Putamen (tissue), 1 donor: ENCODE measurements at regions not wholly inside any gene's neighbourhood (a gene's known extent, or its start where the extent isn't known, plus 50 kb on each side); places are given as distances from the start of the nearest gene placed in this dataset.
"Not testable (repeated sequence)": the region's sequence is repeated elsewhere in the genome, so short reads cannot be mapped to it uniquely, and the experiment has no call there.

Experiments
- DNase-seq: peaks from one replicate; pipeline ENCODE4 v3.0.0-alpha.2; 2016; ENCODE audit warnings: low spot score

DNA sequence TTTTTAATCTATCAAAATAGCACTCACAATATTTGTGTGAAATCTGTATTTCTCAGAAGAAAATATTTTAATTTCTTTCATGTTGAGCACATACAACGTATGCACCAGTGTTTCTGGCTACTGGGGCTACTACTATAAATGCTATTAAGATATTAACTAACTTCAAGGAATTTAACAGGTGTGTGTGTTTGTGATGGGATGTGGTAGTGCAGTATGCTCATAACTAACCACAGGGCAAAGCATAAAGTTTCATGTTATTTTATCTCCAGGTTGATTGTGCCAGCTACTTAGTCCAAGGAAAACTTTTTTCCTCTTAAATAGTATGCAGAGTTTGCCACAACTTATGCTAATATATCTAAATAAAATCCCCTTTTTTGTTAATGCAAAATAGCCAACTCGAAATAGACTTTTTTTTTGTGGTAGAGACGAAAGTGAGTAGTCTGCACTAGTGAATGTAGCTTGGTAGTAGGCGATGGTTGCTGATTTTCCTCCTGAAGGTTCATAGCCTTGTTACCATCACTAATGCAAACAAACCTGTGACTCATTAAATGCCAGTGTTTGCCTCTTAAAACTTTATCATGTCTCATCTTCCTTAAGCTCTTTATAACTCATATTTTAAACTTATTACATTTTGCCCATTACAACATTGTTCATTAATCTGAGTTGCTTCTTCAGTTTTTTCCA, 565.5 kb upstream of the ANO3 start:
- DNase-seq: no peak

DNA sequence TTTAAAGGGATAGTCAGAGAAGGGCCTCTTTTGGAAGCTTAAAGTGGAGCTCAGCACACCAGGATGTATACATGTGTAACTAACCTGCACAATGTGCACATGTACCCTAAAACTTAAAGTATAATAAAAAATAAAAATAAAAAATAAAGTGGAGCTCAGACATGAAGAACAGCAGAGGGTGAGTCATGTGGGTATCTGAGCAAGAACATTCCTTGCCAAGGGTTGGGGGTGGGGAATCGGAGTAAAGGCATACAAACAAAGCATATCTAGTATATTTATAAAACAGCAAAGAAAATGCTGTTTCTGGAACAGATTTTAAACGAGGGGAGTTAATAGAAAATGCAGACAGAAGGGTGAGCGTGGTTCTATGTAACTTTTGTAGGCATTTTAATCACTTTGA, 562.6 kb upstream of the ANO3 start:
- DNase-seq: no peak

DNA sequence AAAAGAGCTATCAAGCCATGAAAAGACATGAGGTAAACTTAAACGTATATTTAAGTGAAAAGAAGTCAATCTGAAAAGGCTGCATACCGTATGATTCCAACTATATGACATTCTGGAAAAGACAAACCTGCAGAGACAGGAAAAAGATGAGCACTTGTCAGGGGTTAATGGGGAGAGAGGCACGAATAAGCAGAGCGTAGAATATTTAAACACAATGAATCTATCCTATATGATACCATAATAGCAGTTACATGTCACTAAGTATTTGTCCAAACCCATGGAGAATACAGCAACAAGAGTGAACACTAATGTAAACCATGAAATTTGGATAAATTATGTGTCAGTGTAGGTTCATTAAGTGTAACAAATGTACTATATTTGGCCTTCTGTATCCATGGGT, 560.3 kb upstream of the ANO3 start:
- DNase-seq: no peak

DNA sequence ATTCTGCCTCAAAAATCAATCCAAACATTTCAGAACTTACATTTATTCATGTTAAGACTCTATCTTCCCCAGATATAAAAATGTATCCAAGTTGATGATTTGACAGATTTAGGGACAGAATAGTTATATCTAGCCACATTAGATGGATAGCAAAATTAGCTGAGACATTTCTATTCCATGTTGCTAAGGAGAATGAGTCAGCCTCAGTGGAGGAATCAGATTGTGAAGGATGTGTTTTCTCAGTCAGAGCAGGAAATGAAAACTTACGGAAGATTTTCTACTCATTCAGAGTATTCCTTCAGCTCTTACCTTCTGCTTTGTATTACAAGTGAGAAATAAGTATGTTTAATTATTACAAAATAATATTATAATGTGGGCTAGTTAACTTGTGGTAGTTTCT, 556.3 kb upstream of the ANO3 start:
- peak; percentile 36 for DNase-seq

DNA sequence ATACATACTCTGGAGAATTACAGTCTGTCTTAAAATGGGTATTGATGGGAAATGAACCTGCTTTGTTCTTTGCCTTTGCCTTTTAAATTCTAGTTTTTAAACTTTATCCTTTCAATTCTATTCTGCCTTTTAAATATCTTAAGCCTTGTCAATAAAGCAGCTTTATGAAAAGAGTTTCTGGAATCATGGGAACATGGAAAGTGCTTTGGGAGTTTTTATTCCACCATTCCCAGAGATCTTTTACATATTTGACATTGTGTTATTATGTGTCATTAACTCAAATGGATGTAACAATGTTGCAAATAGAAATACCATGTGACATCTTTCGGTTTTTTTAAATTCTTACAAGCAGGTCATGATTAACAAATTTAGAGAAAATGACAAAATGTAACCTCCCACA, 555.7 kb upstream of the ANO3 start:
- DNase-seq: no peak

DNA sequence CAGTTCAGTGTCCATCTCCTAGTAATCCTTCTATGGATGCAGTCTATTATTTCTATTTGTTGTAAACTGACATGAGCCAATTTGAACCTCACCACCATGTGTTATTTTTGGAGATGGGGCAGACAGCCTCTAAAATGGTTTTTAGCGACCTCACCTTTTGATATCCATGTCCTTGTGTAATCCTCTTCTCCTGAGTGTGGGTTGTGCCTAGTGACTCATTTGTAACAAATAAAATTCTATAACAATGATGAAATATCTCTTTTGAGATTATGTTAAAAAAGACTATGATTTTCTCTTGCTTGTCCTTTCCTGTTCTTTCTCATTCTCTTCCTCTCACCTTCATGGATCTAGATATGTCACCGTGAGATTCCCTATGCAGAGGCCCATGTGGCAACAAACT, 554.6 kb upstream of the ANO3 start:
- DNase-seq: no peak

DNA sequence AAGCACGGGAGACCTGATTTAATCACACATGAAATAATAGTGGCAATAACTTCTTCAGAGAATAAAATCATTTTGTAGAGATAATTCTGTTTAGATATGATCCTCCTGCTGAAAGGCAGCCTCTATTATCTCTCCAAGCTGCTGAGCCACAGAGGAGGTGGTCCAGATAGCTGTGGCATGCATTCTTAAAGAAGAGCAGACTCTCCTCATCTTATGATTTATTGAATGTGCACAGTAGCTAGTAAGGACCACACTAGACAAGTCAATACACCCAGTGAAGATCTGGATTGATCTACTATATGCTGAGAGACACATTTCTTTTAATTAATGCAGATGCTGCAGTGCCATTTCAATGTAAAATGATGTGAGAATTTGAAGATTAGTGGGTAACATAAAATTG, 552.9 kb upstream of the ANO3 start:
- no peak for DNase-seq

DNA sequence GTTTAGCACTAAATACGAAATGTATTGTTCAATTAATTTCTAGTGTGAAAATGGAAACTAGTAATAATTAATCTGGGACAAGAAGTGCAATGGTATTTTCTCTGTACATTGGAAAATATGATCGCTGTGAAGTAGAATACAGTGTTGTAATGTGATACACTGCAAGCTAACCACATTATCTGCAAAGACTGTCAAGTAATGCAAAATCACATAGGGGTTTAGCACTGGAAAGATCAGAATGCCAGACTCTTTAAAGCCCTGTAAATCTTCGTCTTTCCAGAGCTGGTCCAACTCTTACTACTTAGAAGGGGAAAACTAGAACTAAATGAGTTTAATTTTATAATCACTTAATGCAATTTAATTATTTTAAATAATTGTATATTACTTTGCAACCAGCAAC, 544.5 kb upstream of the ANO3 start:
- DNase-seq: no peak

DNA sequence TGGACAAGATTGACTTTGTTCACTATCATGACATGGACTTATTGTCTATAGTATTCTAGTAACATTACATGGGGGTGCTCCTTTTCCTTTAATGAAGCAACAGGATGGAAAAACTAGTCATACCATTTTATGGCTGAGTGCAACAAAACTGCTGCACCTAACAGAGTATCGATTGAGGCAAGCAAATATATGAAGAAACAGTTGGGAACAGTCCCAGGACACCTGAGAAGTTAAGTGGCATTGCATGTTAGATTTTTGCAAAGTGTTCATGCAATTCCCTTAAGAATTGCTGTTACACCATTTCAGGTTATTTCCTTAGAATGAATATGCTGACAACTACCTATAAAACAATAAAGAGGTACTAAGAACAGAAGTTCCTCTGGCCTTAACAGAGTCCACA, 541.5 kb upstream of the ANO3 start:
- DNase-seq: no peak

DNA sequence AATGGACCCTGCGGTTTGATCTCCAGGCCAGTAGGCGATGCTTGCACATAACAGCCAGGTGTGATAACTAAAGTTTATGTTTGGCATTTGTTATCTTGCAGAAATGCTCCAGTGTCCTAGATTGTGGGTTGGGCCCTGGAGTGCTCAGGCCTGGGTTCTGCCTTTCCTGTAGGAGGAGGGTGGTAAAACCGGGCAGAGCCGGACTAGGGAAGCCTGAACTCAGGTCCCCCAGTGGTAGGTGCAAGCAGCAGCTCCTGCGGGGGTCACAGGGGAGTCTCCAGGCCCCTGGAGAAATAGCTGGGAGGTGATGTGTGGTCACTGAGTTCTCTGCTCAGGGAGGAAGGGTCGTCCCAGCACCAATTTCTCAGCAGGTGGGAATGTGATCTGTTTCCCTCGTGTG, 538.3 kb upstream of the ANO3 start:
- DNase-seq: no peak

DNA sequence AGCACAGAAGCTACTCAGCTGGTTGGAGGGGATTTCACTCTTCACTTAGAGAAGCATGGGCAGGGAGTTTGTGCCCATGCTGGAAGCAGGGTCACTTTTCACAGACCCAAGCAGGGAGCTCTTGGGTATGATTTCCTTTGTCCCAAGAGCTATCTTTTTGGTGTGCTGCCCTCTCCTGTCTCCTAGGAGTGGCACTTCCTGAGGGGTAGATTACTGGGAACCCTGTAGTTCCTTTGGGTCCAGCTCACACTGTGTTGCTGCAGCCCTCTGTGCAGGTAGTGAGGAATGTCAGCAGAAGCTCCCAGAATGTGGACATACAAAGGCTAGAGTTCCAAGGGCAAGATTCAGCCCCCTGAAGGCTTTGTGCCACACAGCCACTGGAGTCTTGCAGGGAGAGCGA, 537.1 kb upstream of the ANO3 start:
- DNase-seq: no peak

DNA sequence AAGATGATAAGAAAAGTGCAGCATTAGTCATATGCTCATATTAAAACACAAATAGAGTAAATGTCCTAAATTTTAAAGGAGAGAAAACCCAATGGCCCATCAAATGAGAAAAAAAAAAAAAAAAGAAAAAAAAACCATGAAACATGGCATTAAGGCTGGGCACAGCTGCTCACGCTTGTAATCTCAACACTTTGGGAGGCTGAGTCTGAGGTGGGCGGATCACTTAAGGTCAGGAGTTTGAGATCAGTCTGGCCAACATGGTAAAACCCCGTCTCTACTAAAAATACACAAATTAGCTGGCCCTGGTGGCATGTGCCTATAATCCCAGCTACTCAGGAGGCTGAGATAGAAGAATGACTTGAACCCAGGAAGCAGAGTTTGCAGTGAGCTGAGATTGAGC, 515.5 kb upstream of the ANO3 start:
- DNase-seq: no peak

DNA sequence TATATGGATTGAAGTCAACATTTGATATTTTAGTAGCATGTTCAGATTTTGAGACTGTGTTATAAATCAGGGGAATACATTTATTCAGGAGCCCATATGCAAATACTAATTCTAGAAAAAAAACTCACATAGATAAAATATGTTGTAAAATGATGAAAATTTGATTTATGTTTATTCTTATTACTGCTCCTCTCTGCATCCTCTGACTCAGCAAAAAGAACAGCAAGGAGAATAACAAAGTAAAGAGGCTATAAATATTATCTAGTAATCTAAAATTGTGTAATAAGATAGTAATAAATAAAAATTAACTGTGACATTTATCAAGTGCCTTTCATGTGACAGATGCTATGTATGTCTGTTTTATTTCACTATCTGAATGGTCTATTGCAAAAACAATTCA, 507.2 kb upstream of the ANO3 start:
- DNase-seq: no peak

DNA sequence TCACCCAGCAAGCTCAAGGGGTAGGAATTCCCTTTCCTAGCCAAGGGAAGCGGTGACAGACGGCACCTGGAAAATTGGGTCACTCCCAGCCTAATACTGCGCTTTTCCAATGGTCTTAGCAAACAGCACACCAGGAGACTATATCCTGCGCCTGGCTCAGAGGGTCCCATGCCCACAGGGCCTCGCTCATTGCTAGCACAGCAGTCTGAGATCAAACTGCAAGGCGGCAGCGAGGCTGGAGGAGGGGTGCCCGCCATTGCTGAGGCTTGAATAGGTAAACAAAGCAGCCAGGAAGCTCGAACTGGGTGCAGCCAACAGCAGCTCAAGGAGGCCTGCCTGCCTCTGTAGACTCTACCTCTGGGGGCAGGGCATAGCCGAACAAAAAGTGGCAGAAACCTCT, 500.4 kb upstream of the ANO3 start:
- DNase-seq: not testable (repeated sequence)

DNA sequence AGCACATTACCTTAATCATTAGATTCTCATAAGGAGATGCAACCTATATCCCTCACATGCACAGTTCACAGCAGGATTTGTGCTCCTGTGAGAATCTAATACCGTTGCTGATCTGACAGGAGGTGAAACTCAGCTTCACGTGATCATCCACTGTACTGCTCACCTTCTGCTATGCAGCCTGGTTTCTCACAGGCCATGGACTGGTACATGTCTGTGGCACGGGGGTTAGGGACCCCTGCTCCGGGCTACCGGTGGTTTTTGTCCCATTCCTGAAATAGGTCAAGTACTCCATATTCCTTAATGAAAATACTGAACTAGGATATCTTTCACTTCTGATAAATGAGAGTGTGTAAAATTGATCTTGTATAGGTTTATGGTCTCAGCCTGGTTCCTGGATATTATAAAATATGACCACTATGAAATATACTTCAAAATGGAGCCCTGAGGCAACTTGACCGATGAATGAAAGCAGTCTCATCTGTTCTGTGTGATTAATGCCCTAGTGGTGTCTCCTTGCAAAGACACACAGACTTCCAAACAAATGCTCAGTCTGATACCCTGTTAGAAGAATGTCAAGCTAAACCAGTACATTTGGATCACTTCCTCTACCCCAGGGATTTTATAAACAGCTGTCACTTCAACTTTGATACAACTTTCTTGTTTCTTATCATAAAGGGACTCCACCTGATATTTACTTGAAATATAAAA, 492.9 kb upstream of the ANO3 start:
- DNase-seq: no peak

DNA sequence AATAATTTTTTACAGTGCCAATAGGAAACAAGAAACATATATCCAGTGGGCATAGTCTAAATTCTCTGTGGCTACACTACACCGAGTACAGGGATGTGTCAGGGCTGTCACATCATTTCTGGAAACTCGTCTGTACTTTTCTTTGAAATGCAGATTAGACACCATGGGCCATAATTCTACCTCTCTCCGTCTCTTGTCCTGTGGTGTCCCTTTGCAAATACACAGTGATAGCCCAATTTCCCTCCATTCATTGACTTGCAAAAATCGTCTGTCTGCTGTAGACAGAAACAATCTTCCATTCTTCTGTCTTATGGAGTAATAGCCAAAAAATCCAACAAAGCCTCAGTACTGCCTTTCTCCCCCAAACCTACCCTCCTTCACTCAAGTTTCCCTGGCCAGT, 487.1 kb upstream of the ANO3 start:
- DNase-seq: no peak

DNA sequence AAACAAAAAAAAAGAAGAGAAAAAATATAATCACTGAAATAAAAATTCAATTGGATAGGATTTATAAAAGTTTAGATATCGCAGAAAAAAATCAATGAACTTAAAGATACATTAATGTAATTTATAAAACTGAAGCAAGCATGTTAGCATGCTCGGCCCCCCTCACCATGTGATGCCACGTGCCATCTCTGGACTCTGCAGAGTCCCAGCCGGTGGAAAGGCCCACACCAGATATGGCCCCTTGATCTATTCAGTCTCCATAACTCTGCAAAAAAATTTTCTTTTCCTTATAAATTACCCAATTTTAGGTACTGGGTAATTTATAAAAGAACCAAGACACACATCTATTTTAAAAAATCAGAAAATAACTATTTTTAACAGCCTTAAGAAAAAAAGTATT, 476.0 kb upstream of the ANO3 start:
- DNase-seq: no peak

DNA sequence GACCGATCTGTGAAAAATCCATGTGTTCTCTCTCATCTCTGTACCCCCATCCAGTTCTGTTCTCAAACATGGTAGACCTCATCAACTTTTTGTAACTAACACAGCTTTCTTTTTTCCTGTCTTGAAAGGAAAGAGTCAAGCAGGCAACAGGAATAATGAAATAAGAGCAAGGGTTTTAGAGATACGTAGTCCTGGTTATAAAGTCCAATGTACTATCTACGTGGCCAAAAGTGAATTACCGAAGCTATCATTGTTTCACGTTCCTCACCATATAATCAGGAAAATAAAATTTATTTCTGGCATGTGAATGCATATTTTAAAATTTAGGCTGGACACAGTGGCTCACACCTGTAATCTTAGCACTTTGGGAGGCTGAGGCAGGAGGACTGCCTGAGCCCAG, 472.2 kb upstream of the ANO3 start:
- no peak for DNase-seq

DNA sequence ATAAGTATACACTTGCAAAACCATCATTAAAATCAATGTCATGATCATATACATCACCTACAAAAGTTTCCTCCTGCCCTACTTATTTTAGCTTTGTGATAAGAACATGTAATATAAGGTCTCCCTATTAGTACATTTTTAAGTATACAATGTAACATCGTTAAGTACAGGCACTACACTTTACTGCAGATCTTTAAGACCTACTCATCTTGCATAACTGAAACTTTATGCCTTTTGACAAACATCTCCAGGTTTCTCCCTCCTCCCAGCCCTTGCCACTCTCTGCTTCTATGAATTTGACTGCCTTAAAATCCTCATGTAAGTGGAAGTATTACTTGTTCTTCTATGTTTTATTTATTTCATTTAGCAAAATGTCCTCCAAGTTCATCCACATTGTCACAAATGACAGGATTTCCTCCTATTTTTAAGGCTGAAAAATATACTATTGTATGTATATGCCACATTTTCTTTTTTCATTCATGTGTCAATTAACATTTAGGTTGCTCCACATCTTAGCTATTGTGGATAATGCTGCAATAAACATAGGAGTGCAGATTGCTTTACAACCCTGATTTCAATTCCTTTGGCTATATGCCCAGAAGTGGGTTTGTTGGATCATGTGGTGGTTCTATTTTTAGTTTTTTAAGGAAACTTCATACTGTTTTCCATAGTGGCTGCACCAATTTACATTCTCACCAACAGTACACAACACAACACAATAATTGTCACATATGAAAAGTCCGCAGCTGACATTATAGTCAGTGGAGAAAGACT, 471.1 kb upstream of the ANO3 start:
- DNase-seq: no peak

DNA sequence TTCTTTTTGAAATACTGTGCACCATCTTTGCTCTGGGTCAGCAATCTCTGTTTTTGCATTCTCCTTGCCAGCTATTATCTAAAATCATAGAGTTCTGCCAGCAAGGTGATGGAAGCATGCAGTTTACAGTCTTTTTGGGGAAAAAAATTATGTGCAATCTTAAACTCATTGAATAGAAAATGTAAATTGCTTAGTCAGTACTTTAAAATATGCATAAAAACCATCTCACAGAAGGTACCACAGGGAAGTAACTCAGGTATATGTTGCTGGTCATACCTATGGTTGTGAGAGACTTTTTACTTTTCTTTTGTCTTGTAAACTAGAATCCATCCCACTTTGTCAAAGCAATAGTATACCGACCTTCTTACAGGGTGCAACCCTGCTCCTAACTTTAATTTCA, 469.8 kb upstream of the ANO3 start:
- no peak for DNase-seq

DNA sequence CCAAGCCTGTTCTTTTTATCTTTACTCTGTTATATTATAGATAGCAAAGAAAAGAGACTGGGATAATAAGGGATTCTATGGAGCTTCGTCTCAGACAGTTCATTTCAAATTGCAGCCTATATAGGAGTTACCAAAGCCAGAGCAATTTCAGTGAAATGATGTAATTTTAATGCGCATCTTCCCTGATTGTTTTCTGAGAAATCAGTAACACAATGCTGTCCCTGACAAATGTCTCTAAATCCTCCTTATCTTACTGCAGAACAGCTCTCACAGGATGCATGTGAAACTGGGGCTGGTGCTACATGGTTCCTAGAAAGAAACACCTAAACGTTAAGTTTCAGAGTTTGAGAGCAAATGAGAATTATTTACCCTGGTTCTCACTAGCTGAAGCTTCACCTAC, 467.9 kb upstream of the ANO3 start:
- no peak for DNase-seq

DNA sequence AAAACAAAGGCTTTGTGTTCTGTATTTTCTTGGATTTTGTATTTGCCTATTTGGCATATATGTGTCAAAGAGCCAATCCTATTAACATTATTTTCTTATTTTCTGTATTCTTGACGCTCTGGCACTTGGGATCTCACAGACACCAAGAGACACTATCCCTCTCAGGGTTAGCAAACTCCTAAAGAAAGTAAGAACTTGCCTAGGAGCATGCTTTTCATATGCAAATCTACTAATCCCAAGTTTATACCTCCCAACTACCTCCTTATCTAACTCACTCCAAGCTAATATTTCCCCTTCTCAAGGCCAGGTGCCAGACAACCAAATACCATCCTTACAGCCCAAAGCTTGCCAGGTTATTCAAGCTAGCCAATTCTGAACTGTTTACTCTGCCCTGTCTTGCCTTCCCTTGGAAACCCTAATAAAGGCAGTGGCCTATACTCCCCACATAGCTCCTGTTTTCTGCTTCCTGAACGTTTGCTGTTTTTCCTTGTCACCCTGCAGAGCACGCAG, 455.4 kb upstream of the ANO3 start:
- no peak for DNase-seq

DNA sequence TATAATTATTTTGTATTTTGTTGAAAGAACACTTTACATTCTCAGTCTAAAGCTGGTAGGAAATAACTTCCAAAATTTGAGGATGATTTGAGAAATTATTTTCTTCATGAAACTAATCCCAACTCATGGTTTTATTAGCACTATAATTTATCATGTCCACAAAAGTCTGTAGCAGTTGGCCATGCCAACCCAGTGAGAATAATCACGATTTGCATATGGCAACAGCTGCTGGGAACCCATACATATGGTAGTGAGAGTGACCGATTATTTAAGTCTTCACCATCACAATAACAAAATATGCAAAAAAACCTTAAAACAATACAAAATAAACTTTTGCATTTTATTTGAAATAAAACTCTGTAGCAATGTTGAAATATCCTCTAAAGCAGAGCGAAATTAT, 445.9 kb upstream of the ANO3 start:
- DNase-seq: no peak
